ENCODE measurements at regions not wholly inside any gene's neighbourhood (a gene's known extent, or its start where the extent isn't known, plus 50 kb on each side); places are given as distances from the start of the nearest gene placed in this dataset.

DNA sequence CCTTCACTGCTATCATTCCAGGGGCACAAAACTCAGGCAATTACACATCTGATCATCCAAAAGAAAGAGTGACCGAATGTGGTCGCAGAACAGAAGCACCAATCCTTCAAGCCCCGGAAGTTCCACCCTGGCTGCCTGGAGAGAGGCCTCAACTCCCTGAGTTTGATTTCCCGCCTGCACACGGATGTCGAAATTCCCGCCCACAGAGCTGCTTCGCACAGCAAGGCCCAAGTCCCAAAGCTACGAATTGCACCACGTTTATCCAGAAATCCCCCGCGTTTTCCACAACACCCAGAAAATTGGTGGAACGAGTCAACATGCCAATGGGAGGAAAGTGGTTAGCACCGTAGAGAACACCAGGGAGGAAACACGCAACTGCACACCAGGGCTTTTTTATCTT, 445.4 kb downstream of the EIPR1 start:
- TF ChIP-seq, protein P1, sequence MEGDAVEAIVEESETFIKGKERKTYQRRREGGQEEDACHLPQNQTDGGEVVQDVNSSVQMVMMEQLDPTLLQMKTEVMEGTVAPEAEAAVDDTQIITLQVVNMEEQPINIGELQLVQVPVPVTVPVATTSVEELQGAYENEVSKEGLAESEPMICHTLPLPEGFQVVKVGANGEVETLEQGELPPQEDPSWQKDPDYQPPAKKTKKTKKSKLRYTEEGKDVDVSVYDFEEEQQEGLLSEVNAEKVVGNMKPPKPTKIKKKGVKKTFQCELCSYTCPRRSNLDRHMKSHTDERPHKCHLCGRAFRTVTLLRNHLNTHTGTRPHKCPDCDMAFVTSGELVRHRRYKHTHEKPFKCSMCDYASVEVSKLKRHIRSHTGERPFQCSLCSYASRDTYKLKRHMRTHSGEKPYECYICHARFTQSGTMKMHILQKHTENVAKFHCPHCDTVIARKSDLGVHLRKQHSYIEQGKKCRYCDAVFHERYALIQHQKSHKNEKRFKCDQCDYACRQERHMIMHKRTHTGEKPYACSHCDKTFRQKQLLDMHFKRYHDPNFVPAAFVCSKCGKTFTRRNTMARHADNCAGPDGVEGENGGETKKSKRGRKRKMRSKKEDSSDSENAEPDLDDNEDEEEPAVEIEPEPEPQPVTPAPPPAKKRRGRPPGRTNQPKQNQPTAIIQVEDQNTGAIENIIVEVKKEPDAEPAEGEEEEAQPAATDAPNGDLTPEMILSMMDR (conservative IDR thresholded peaks at IDR 0.05; ENCODE audit: low read length) = no peak
- no peak for TF ChIP-seq EZH2phosphoT487 (IDR thresholded peaks at IDR 0.05; ENCODE audit: borderline replicate concordance, low read depth, low read length)
